MCF 10A (cell line): ENCODE measurements at regions not wholly inside any gene's neighbourhood (a gene's known extent, or its start where the extent isn't known, plus 50 kb on each side); places are given as distances from the start of the nearest gene placed in this dataset.

ENCODE experiments used
- BruUV-seq: library from RNA; stranded (reverse); fragments of 400-500 nt; replicated peaks from 2 replicates; lab custom pipeline; 2021; lab: Mats Ljungman, UMichigan
- CTCF ChIA-PET: fragments of 300-600 bp; sonication (Branson Sonifier 250); formaldehyde crosslinking; extraction: SDS; loops from one replicate; lab custom pipeline; 2021; ENCODE audit warnings: antibody characterized with exemption, inconsistent platforms; lab: Yijun Ruan, JAX
- POLR2A ChIA-PET: fragments of 300-600, 350-650 bp; sonication (Branson Sonifier 250); formaldehyde crosslinking; extraction: SDS; loops from one replicate; lab custom pipeline; 2020; ENCODE audit warnings: antibody characterized with exemption, inconsistent platforms; lab: Yijun Ruan, JAX
- DNase-seq: peaks from one replicate; pipeline ENCODE4 v3.0.0-alpha.2; 2018; ENCODE audit not compliant: unreplicated experiment
- H3K27ac Mint-ChIP-seq: one replicate; pipeline ENCODE4 v1.8.0; 2022; ENCODE audit warnings: mild to moderate bottlenecking, low read depth, mixed read lengths; ENCODE audit not compliant: unreplicated experiment
- H3K27me3 Mint-ChIP-seq: one replicate; pipeline ENCODE4 v1.8.0; 2022; ENCODE audit warnings: mixed read lengths; ENCODE audit not compliant: insufficient read depth, unreplicated experiment
- H3K36me3 Mint-ChIP-seq: one replicate; pipeline ENCODE4 v1.8.0; 2022; ENCODE audit warnings: mild to moderate bottlenecking, moderate library complexity, mixed read lengths; ENCODE audit not compliant: insufficient read depth, unreplicated experiment
- H3K4me1 Mint-ChIP-seq: one replicate; pipeline ENCODE4 v1.8.0; 2022; ENCODE audit warnings: mixed read lengths; ENCODE audit not compliant: insufficient read depth, unreplicated experiment
- H3K4me3 Mint-ChIP-seq: one replicate; pipeline ENCODE4 v1.8.0; 2022; ENCODE audit warnings: mild to moderate bottlenecking, moderate library complexity, mixed read lengths; ENCODE audit not compliant: unreplicated experiment
- H3K9me3 Mint-ChIP-seq: one replicate; pipeline ENCODE4 v1.8.0; 2022; ENCODE audit warnings: mixed read lengths; ENCODE audit not compliant: unreplicated experiment
- CTCF ChIP-seq: fragments of 200-600 bp; IDR thresholded peaks from one replicate; pipeline ENCODE4 v1.8.0; 2022; ENCODE audit warnings: antibody characterized with exemption, mild to moderate bottlenecking; ENCODE audit not compliant: unreplicated experiment
- intact Hi-C: fragments of 100-400 bp; cut with micrococcal nuclease; formaldehyde crosslinking; loops from 2 replicates; pipeline ENCODE4 v1.14.1; 2022

- intact Hi-C loops: no loop called here
- DNase-seq: no peak
- no peak for TF ChIP-seq CTCF
- Mint-ChIP-seq H3K27ac (no peak overlapping the region), H3K4me3 (no peak overlapping the region), H3K9me3 (no peaks in the 10 kb centered on the region), H3K27me3 (no peaks in the 10 kb centered on the region), H3K4me1 (no peaks in the 10 kb centered on the region), H3K36me3 (no peaks in the 10 kb centered on the region)
- CTCF ChIA-PET: no interaction called here
- no TSS peak for BruUV-seq
- POLR2A ChIA-PET: no interaction called here
These were observed 243.5 kb downstream of the BCL11B start for GRCh38 chr14:99028521-99028920.

- TF ChIP-seq CTCF: no peak
- Mint-ChIP-seq H3K4me3 (no peak overlapping the region), H3K9me3 (no peaks in the 10 kb centered on the region), H3K27ac (no peak overlapping the region), H3K36me3 (no peaks in the 10 kb centered on the region), H3K27me3 (no peaks in the 10 kb centered on the region), H3K4me1 (no peaks in the 10 kb centered on the region)
- no peak for DNase-seq
- intact Hi-C loops: no loop called here
- CTCF ChIA-PET: interaction anchor here (0.8 kb wide), 1 partner anchor 1134 kb away, joined by 3 read pairs; no protein-coding TSS in a partner anchor
- POLR2A ChIA-PET: no interaction called here
- BruUV-seq: no TSS peak
These were observed 242.7 kb downstream of the BCL11B start for GRCh38 chr14:99029145-99029915.

- intact Hi-C loops: no loop called here
- no peak overlapping the region for H3K27ac Mint-ChIP-seq
- H3K4me1 Mint-ChIP-seq: no peaks in the 10 kb centered on the region
- no peaks in the 10 kb centered on the region for H3K9me3 Mint-ChIP-seq
- H3K36me3 Mint-ChIP-seq: no peaks in the 10 kb centered on the region
- DNase-seq: no peak
- CTCF ChIA-PET: interaction anchor here (0.8 kb wide), 1 partner anchor 1133 kb away, joined by 3 read pairs; no protein-coding TSS in a partner anchor
- H3K4me3 Mint-ChIP-seq: no peak overlapping the region
- no peak for TF ChIP-seq CTCF
- POLR2A ChIA-PET: no interaction called here
- BruUV-seq: no TSS peak
- H3K27me3 Mint-ChIP-seq: no peaks in the 10 kb centered on the region
These were observed 242.1 kb downstream of the BCL11B start for GRCh38 chr14:99029916-99030305.

GRCh38 chr14:99030454-99030853 lies 241.5 kb downstream of the BCL11B start:
- ChIA-PET POLR2A (no interaction called here), CTCF (interaction anchor here (0.8 kb wide), 1 partner anchor 1132 kb away, joined by 3 read pairs; no protein-coding TSS in a partner anchor)
- no TSS peak for BruUV-seq
- Mint-ChIP-seq H3K4me3 (no peak overlapping the region), H3K27me3 (no peaks in the 10 kb centered on the region), H3K27ac (no peak overlapping the region), H3K36me3 (no peaks in the 10 kb centered on the region), H3K9me3 (no peaks in the 10 kb centered on the region), H3K4me1 (peaks cover 5% of the 10 kb centered on the region)
- no peak for TF ChIP-seq CTCF
- intact Hi-C loops: no loop called here
- no peak for DNase-seq
